Neutrophil (primary cell): ENCODE measurements at regions not wholly inside any gene's neighbourhood (a gene's known extent, or its start where the extent isn't known, plus 50 kb on each side); places are given as distances from the start of the nearest gene placed in this dataset.

Source experiments
- H3K27ac ChIP-seq: fragments of 200-600 bp; sonication (generic); 2 replicates; pipeline ENCODE4 v1.5.1; 2016; ENCODE audit warnings: mild to moderate bottlenecking, moderate library complexity
- H3K27me3 ChIP-seq: fragments of 200-600 bp; sonication (generic); 2 replicates; pipeline ENCODE4 v1.6.0; 2016; ENCODE audit warnings: mild to moderate bottlenecking
- H3K36me3 ChIP-seq: fragments of 200-600 bp; sonication (generic); 2 replicates; pipeline ENCODE4 v1.5.1; 2017
- H3K4me1 ChIP-seq, 2 experiments: fragments of 200-600 bp in 1 of 2; sonication (generic) in 1 of 2; 1 replicate in 1 of 2; 2 replicates in 1 of 2; pipeline versions ENCODE4 v1.5.1 to v1.6.1; 2013 to 2016; ENCODE audit warnings: low read depth in 1 of 2, low read length in 1 of 2, mild to moderate bottlenecking in 1 of 2, moderate library complexity in 1 of 2; ENCODE audit not compliant: control insufficient read depth in 1 of 2, insufficient read depth in 1 of 2
- H3K4me3 ChIP-seq, 2 experiments: fragments of 200-600 bp in 1 of 2; sonication (generic) in 1 of 2; 1 replicate in 1 of 2; 2 replicates in 1 of 2; pipeline ENCODE4 v1.5.1; 2013 to 2016; ENCODE audit warnings: low read depth in 1 of 2, low read length in 1 of 2, mild to moderate bottlenecking in 1 of 2, moderate library complexity in 1 of 2
- H3K9me3 ChIP-seq: fragments of 200-600 bp; sonication (generic); 2 replicates; pipeline ENCODE4 v1.5.1; 2016
- TF ChIP-seq, protein P1 (sequence below): fragments of 200-600 bp; sonication (generic); IDR thresholded peaks from 2 replicates; pipeline ENCODE4 v1.5.1; 2016; ENCODE audit warnings: antibody characterized with exemption

GRCh38 chr4:27168783-27169182, 308.1 kb downstream of the STIM2 start:
- H3K9me3 ChIP-seq = no peaks in the 10 kb centered on the region
- TF ChIP-seq, protein P1, sequence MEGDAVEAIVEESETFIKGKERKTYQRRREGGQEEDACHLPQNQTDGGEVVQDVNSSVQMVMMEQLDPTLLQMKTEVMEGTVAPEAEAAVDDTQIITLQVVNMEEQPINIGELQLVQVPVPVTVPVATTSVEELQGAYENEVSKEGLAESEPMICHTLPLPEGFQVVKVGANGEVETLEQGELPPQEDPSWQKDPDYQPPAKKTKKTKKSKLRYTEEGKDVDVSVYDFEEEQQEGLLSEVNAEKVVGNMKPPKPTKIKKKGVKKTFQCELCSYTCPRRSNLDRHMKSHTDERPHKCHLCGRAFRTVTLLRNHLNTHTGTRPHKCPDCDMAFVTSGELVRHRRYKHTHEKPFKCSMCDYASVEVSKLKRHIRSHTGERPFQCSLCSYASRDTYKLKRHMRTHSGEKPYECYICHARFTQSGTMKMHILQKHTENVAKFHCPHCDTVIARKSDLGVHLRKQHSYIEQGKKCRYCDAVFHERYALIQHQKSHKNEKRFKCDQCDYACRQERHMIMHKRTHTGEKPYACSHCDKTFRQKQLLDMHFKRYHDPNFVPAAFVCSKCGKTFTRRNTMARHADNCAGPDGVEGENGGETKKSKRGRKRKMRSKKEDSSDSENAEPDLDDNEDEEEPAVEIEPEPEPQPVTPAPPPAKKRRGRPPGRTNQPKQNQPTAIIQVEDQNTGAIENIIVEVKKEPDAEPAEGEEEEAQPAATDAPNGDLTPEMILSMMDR = no peak
- H3K27ac ChIP-seq = no peak overlapping the region
- H3K27me3 ChIP-seq = no peaks in the 10 kb centered on the region
- no peaks in the 10 kb centered on the region for H3K36me3 ChIP-seq
- H3K4me1 ChIP-seq = no peaks in the 10 kb centered on the region
- H3K4me3 ChIP-seq = no peak overlapping the region

GRCh38 chr4:27173280-27173679, 312.6 kb downstream of the STIM2 start:
- Histone ChIP-seq H3K9me3 (no peaks in the 10 kb centered on the region), H3K4me3 (no peak overlapping the region), H3K4me1 (no peaks in the 10 kb centered on the region), H3K36me3 (no peaks in the 10 kb centered on the region), H3K27ac (no peak overlapping the region), H3K27me3 (no peaks in the 10 kb centered on the region)
- TF ChIP-seq, protein P1 = no peak

DNA sequence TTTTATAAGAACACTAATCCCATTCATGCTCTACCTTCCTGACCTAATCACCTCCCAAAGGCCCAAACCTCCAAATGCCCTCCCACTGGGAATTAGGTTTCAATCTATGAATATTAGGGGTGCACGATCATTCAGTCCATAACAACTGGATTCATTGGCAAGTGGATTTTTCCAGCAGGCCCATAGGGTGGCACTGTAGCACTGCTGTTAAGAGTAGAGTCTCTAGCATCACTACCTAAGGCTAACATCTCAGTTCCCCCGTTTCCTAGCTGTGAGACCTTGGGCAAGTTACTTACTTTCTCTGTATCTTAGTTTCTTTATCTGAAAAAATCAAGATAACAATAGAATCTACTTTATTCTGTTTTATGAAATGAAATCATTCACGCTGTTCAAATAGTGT, 315.8 kb downstream of the STIM2 start:
- H3K27ac ChIP-seq = no peak overlapping the region

GRCh38 chr4:27176881-27177280, 316.2 kb downstream of the STIM2 start:
- TF ChIP-seq, protein P1 = no peak
- no peaks in the 10 kb centered on the region for H3K9me3 ChIP-seq

More for the DNA sequence above, 315.8 kb downstream of the STIM2 start:
- no peaks in the 10 kb centered on the region for H3K36me3 ChIP-seq
- no peaks in the 10 kb centered on the region for H3K9me3 ChIP-seq
- no peak overlapping the region for H3K4me3 ChIP-seq
- no peaks in the 10 kb centered on the region for H3K27me3 ChIP-seq
- TF ChIP-seq, protein P1 = no peak
- H3K4me1 ChIP-seq = no peaks in the 10 kb centered on the region

GRCh38 chr4:27178061-27178460, 317.4 kb downstream of the STIM2 start:
- Histone ChIP-seq H3K4me3 (no peak overlapping the region), H3K27me3 (no peaks in the 10 kb centered on the region), H3K4me1 (peaks cover 0 to 3% of the 10 kb centered on the region in 2 experiments), H3K36me3 (no peaks in the 10 kb centered on the region), H3K9me3 (no peaks in the 10 kb centered on the region), H3K27ac (no peak overlapping the region)
- TF ChIP-seq, protein P1 = no peak

More at GRCh38 chr4:27176881-27177280, 316.2 kb downstream of the STIM2 start:
- no peaks in the 10 kb centered on the region for H3K27me3 ChIP-seq
- H3K27ac ChIP-seq = no peak overlapping the region
- H3K4me1 ChIP-seq = no peaks in the 10 kb centered on the region
- no peaks in the 10 kb centered on the region for H3K36me3 ChIP-seq
- H3K4me3 ChIP-seq = no peak overlapping the region

GRCh38 chr4:27181693-27182092, 321.1 kb downstream of the STIM2 start:
- no peak overlapping the region for H3K4me3 ChIP-seq
- no peaks in the 10 kb centered on the region for H3K27me3 ChIP-seq
- H3K4me1 ChIP-seq = peaks cover 0 to 3% of the 10 kb centered on the region in 2 experiments
- TF ChIP-seq, protein P1 = no peak
- no peaks in the 10 kb centered on the region for H3K36me3 ChIP-seq
- no peaks in the 10 kb centered on the region for H3K9me3 ChIP-seq
- H3K27ac ChIP-seq = no peak overlapping the region
